ENCODE measurements at regions not wholly inside any gene's neighbourhood (a gene's known extent, or its start where the extent isn't known, plus 50 kb on each side); places are given as distances from the start of the nearest gene placed in this dataset.

DNA sequence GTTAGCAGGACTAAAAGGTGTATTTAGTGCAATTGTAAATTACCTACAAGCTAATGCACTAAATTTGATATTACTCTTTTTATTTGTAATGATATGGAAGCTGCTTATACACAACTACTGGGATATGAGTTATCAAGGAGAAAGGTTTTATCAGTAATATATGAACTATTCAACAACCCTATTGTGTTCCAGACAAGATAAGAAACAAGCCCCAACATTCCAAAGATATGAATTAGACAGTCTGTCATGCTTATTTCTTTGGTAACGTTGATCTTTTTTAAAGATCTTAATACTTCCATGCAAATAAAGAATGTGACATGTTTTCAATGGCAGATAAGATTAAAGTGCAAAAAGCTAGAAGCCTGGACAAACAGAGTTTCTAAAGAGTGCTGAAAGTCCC, 314.0 kb upstream of the THBS1 start:
- DNase-seq = no peak

GRCh38 chr15:39267685-39268084, 313.2 kb upstream of the THBS1 start:
- DNase-seq = no peak

DNA sequence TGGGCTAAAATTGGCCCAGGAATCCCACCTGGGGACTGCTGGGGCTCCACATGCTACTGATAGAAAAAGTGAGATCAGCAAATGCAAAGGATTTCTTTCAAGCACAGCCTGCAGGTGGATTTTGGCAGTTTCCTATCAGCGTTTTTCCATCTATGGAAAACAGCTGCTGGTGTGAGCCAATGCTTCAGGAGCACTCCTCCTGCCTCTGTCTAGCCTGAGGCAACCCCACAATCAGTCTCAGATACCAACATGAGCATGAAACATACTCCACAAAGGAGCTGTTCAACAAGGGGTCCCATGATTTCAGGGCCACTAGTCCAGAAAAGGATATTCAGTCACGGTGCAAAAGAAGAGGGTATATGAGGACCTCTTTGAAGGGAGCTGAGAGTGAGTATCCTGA, 311.5 kb upstream of the THBS1 start:
- DNase-seq = no peak

DNA sequence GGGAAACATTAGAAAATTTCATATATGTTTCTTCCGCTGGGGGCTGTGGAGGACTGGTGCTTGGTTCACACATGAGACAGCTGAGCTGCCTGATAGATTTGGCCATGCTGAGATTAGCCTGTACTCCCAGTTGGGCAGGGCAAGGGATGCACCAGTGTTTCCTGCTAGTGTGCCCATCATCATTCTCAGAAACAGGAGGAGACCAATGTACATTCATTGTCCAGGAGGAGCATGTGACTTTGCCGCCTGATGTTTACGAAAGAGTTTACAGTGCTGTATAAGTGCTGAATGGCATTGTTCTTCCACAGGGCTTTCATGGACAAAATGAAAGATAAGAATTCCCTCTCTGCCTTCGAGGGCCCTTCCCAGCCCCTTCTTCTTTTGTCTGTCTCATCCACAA, 311.1 kb upstream of the THBS1 start:
- DNase-seq = no peak

GRCh38 chr15:39270221-39270855, 310.5 kb upstream of the THBS1 start:
- DNase-seq = no peak

DNA sequence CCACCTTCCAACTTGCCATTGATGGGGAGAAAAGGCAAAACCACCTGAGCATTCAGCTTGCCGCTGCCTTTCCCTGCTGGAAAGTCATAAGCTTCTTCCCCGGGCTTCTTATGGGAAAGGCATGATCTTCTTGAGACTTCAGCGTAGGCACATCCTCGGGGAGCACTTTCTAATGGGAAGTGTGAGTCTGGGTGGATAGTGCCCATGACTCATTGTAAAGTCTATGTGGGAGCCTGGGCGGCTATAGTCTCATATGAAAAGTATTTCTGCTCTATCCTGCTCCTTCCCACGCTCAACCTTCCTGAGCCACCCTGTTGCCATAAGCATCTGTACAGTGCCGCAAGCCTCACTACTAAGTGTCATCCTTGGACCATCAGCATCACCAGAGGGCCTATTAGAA, 309.9 kb upstream of the THBS1 start:
- DNase-seq = no peak

DNA sequence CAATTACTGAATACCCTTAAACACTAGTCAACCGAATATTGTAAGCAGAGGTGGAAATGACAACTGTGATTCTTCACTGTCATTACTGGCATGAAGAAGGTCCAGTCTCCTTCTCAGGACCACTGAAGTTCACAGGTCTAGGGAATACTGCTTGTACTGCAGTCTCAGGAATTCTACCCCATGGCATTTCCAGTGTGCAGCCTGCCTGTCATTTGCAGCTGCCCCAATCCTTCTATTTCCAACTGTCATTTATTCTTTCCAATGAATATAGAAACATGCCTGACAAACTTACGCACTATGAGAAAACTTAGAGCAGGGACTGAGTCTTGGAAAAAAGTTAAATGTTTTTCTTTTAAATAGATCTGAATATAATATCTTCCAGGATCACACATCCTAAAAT, 308.0 kb upstream of the THBS1 start:
- no peak for DNase-seq

- no peak for DNase-seq
Measured at GRCh38 chr15:39273717-39274411, 307.0 kb upstream of the THBS1 start.

DNA sequence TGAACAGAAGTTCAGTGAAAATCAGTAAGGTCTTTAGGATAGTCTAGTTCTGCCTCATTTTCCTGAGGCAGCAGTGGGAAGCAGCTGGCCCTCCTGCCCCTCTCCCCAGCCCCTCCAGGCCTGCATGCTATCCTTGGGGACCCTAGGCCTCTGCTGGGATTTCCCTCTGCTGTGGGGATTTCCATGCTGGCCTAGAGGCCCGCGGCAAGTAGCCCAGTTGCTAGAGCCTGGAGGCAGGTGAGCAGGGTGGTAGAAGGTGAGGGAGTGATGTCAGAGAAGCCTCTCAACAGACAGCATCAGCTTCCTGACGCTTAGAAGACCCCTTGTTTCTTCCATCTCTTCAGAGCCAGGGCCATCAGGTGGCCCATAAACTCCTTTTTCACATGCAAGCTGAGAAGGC, 305.8 kb upstream of the THBS1 start:
- DNase-seq = no peak

DNA sequence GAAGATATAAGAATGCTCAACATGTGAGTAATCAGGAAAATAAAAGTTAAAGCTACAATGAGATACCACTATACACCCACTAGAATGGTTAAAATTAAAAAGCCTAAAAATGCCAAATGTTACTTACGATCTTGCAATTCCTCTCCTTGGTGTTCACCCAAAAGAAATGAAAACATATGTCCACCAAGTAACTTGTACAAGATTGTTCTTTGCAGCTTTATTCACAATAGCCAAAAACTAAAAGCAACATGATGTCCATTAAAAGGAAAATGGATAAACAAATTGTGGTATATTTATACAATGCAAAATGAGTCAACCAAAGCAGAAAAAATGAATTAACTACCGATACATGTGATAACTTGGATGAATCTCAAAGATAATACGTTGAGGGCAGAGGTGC, 301.6 kb upstream of the THBS1 start:
- no peak for DNase-seq

DNA sequence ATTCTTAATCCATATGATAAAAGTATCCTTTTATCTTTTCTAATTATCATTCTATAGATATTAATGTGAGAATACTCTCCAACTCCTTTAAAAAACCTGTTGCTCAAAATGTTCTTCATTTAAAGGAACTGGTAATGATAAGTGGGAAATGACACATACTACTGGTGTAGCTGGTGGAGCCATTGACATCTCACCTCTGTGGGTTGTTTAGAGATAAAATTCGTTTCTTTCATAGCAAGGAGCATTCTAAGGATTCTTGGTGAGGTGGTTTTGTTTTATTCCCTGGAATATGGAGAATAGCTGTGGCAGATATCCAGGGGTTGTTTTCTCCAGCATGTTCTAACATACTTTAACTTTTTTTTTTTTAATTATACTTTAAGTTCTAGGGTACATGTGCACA, 299.8 kb upstream of the THBS1 start:
- no peak for DNase-seq

DNA sequence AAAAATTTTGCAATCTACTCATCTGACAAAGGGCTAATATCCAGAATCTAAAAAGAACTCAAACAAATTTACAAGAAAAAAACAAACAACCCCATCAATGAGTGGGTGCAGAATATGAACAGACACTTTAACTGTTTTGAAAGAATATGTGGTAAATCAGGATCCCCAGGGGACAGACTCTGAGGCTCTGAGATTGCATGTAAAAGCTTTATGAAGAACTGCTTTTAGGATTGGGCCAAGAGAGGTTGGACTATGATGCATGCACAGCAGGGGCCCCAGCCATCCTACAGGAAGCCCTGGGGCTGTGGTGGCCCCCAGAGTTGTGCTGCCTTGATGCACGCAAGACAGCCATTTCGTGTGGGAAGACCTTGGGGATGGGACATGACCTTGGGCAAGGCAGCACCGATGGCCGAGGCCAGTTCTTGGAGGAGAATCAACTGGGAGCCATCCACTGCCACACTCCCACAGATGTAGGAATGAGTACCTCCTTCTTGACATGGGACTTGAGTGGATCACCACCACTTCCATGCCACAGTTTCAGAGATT, 298.1 kb upstream of the THBS1 start:
- no peak for DNase-seq

DNA sequence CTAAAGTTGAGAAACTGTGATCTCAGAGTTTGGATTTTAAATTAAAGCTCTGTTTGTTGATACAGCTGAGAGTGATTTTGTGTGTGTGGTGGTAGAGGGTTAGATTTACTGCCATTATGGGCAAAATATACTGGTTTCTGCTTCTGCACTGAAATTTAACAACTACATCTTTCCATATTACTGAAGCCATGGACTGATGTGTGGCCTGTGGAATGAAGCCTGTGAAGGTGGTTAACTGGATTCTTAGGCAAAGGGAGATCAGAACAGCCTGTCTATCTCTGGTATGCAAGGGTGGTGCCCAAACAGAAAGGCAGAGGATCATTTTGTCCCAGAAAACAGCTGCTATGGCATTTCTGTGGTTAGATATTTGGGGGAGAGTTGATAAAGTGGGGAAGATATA, 297.3 kb upstream of the THBS1 start:
- no peak for DNase-seq

- no peak for DNase-seq
Measured at GRCh38 chr15:39285071-39285470, 295.8 kb upstream of the THBS1 start.

GRCh38 chr15:39285663-39286062, 295.2 kb upstream of the THBS1 start:
- no peak for DNase-seq

- DNase-seq = no peak
Measured at GRCh38 chr15:39286706-39287105, 294.2 kb upstream of the THBS1 start.

DNA sequence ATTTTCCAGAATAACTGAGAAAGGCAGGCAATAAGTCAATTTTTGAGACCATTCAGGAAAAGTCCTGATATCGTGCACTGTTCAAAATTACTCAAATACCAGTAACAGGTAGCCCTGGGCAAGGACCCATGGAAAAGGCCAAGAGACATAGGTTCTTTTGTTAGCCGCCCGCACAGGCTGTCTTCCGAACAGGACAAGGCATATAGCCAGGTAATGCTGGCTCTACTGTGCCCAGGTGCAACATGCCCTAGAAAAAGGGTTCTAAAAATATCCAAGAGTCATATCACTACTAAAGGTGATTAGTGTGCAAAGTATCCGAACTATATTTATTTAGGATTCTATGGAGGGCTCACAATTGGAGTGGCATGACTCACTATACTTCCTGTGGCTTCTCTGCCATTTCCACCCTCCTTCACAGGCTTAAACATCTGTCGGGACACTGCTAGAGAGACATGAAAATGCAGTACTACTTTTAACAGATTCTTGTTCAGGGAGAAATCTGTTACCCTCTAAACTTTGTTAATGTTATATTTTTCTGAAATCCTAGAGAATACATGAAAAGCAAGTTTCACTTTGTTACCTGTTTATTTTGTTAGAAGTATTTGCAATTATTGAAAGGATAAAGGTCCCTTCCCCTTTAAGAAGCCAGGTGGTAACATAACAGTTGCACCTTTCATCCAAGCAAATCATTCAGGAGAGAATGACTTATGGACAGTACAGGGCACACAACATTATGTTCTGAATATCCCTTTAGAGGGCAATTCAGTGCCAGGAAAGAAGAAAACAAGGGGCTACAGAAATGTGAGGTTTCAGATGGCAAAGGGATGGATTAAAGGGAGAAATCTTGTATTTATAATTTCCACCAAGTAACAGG, 293.3 kb upstream of the THBS1 start:
- DNase-seq = no peak

- no peak for DNase-seq
Measured at GRCh38 chr15:39290711-39291435, 290.0 kb upstream of the THBS1 start.

- no peak for DNase-seq
Measured at GRCh38 chr15:39291690-39292089, 289.2 kb upstream of the THBS1 start.

DNA sequence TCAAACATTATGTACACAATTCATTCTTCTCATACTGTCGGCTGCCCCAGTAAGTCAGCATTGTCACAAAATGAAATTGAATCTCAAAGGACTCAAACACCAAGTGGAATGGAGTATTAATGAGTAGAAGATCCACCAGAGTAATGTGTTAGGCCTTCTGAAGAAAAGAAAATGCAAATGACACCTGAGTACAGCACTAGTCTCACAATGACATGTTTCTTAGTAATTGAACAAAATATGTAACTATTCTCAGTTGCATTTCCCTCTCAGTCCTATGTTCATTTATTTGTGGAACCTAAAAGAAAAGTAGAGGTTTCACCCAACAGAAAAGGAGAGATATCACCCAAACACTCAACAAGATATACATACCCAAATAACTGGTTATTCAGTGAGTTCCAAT, 283.9 kb upstream of the THBS1 start:
- DNase-seq = no peak

DNA sequence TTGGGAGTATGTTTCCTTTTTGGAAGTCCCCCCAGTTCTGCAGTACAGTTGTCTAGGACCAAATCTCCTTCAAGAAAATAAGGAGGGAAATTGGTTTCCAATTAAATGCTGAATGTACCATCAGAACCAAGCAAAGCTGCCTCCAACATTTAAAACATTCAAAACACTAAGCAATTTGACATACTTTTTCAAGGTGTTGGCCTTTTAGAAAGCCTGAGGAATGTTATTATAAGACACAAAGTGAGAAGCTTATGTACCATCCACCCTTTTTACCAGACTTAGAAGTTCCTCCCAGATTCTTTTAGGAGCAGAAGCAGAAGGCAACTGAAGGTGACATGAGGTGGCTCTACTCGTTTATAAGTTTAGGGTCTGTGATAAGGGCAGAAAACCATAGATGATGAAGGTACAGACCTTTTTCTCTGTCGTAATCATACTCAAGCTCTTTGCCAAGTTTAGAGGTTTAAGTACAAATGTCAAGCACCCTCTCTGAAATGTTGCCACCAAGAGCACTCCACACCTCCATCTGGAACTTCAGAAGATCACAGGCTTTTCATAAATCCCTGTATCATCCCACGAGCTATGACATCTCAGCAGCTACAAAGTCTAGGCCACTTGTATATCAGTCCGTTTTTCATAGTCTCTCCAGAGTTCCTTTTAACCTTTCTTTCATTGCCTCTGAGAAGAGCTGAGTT, 282.5 kb upstream of the THBS1 start:
- DNase-seq = no peak

GRCh38 chr15:39299486-39300267, 281.2 kb upstream of the THBS1 start:
- no peak for DNase-seq
